Ovary (tissue), 3 donors: ENCODE measurements at regions not wholly inside any gene's neighbourhood (a gene's known extent, or its start where the extent isn't known, plus 50 kb on each side); places are given as distances from the start of the nearest gene placed in this dataset.

Experiments used
- CTCF ChIP-seq, 3 donors: fragments of 450-650 bp in 2 of 3; fragments of 200-600 bp in 1 of 3; IDR thresholded peaks; one replicate each; pipeline versions ENCODE4 v1.5.1 to v1.8.0; 2016 to 2022; ENCODE audit warnings: antibody characterized with exemption in 3 of 3, mild to moderate bottlenecking in 1 of 3
- EP300 ChIP-seq: sonication (generic); formaldehyde crosslinking; IDR thresholded peaks from one replicate; pipeline ENCODE4 v1.6.1; 2017; ENCODE audit warnings: antibody characterized with exemption
- POLR2A ChIP-seq: fragments of 450-650 bp; IDR thresholded peaks from one replicate; pipeline ENCODE4 v1.6.1; 2017; ENCODE audit warnings: antibody characterized with exemption, mild to moderate bottlenecking, moderate library complexity
- donor health status: DM: no; HTN: no; CAD: no.

GRCh38 chr11:119797123-119797611, 68.2 kb upstream of the NECTIN1 start:
- no peak for TF ChIP-seq POLR2A
- no peak for TF ChIP-seq CTCF (IDR thresholded peaks at IDR 0.05)
- TF ChIP-seq EP300 = no peak
